Stimulated activated CD4-positive, alpha-beta T cell treated with anti-CD3 and anti-CD28 coated beads, Interleukin-12 subunit alpha, Interleukin-12 subunit beta, amount 100 ng/mL, for 48 hours (primary cell): ENCODE measurements at regions not wholly inside any gene's neighbourhood (a gene's known extent, or its start where the extent isn't known, plus 50 kb on each side); places are given as distances from the start of the nearest gene placed in this dataset.
"Not testable (repeated sequence)": the region's sequence is repeated elsewhere in the genome, so short reads cannot be mapped to it uniquely, and the experiment has no call there.

Experiments used
- DNase-seq, 3 donors: peaks; one replicate each; pipeline ENCODE4 v3.0.0-alpha.2; 2020; ENCODE audit warnings: low read depth in 2 of 3, low spot score in 1 of 3

- DNase-seq = no peak
Measured at GRCh38 chr2:65586516-65586915, 154.1 kb upstream of the SPRED2 start.

- DNase-seq = no peak
Measured at GRCh38 chr2:65583061-65583460, 150.7 kb upstream of the SPRED2 start.

GRCh38 chr2:65582364-65582763 lies 150.0 kb upstream of the SPRED2 start:
- no peak for DNase-seq

GRCh38 chr2:65580824-65581223 lies 148.4 kb upstream of the SPRED2 start:
- DNase-seq = no peak

GRCh38 chr2:65579506-65580235 lies 147.3 kb upstream of the SPRED2 start:
- DNase-seq = no peak

- no peak for DNase-seq
Measured at GRCh38 chr2:65577654-65578053, 145.3 kb upstream of the SPRED2 start.

- DNase-seq = no peak
Measured at GRCh38 chr2:65576861-65577601, 144.6 kb upstream of the SPRED2 start.

- DNase-seq = no peak
Measured at GRCh38 chr2:65576278-65576677, 143.9 kb upstream of the SPRED2 start.

GRCh38 chr2:65574993-65575392 lies 142.6 kb upstream of the SPRED2 start:
- DNase-seq = no peak

GRCh38 chr2:65568656-65569440 lies 136.4 kb upstream of the SPRED2 start:
- not testable (repeated sequence) for DNase-seq

GRCh38 chr2:65566617-65567016 lies 134.2 kb upstream of the SPRED2 start:
- no peak for DNase-seq

- no peak for DNase-seq
Measured at GRCh38 chr2:65565681-65566080, 133.3 kb upstream of the SPRED2 start.

- DNase-seq = no peak
Measured at GRCh38 chr2:65564299-65564698, 131.9 kb upstream of the SPRED2 start.

- no peak for DNase-seq
Measured at GRCh38 chr2:65562890-65563289, 130.5 kb upstream of the SPRED2 start.

GRCh38 chr2:65558743-65559142 lies 126.3 kb upstream of the SPRED2 start:
- no peak for DNase-seq

- no peak for DNase-seq
Measured at GRCh38 chr2:65557616-65558573, 125.5 kb upstream of the SPRED2 start.

- peak in 1 of 3 donors; percentile 14 for DNase-seq
Measured at GRCh38 chr2:65554765-65555591, 122.6 kb upstream of the SPRED2 start.

GRCh38 chr2:65553504-65554074 lies 121.2 kb upstream of the SPRED2 start:
- no peak for DNase-seq

- DNase-seq = no peak
Measured at GRCh38 chr2:65551528-65551927, 119.1 kb upstream of the SPRED2 start.
